ENCODE measurements at regions not wholly inside any gene's neighbourhood (a gene's known extent, or its start where the extent isn't known, plus 50 kb on each side); places are given as distances from the start of the nearest gene placed in this dataset.

DNA sequence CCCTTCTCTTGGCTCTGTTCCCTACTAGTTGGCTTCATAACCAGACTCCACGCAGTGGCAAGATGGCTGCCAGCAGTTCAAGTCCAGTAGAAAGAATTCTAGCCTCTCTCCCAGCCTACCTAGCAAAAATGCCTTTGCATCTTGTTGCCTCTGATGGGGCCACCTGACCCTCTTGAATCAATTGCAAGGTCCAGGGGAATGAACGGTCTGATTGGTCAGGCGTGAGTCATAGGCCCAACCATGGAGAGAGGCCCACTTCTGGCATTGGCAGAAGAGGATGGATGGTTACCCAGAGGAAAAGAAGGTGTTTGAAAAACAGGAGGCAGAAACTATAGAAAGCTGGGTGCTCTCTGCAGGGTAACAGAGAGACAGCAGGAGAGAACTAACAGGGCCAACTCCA lies 622.6 kb downstream of the CCDC171 start:
- WGBS (ENCODE audit: insufficient coverage, low coverage, missing lambda C conversion rate) = 0% methylated on average over 3 of the region's 3 CpGs
- FAIRE-seq (no peak), DNase-seq (ENCODE audit: extremely low read depth in 1 of 4, low spot score in 3 of 4) (no peak), ATAC-seq (no peak)
- intact Hi-C loops (cut with micrococcal nuclease) = no loop called here
- no peaks in the 10 kb centered on the region for H3K9me1 ChIP-seq (ENCODE audit: control insufficient read depth, insufficient read depth, low read length)
- no peak overlapping the region for H3K4me2 ChIP-seq (ENCODE audit: insufficient read depth, low read length)
- POLR2A ChIA-PET = no interaction called here
- H3K9me3 ChIP-seq (replicated peaks; ENCODE audit: control insufficient read depth, insufficient read depth, low read depth, low read length) = no peaks in the 10 kb centered on the region
- H3K4me1 ChIP-seq (replicated peaks in 1 of 2; ENCODE audit: control insufficient read depth in 2 of 2, insufficient read depth in 2 of 2, low read length in 2 of 2) = no peaks in the 10 kb centered on the region
- CTCF ChIA-PET (ENCODE audit: low intra/inter-chr PET ratio) = no interaction called here
- no peak overlapping the region for H3K4me3 ChIP-seq
- H3K9ac ChIP-seq (ENCODE audit: insufficient read depth in 1 of 2, low read depth in 2 of 2, low read length in 2 of 2) = no peak overlapping the region
- no TSS peak for BruUV-seq (replicated peaks)
- no peaks in the 10 kb centered on the region for H4K20me1 ChIP-seq (replicated peaks; ENCODE audit: control insufficient read depth, insufficient read depth, low read length)
- H2AFZ ChIP-seq (ENCODE audit: low read depth, low read length) = no peak overlapping the region
- H3K27me3 ChIP-seq (ENCODE audit: control insufficient read depth in 2 of 2, insufficient read depth in 2 of 2, low read length in 2 of 2) = no peaks in the 10 kb centered on the region
- H3K36me3 ChIP-seq (ENCODE audit: control insufficient read depth, insufficient read depth, low read length) = no peaks in the 10 kb centered on the region
- H3K79me2 ChIP-seq (ENCODE audit: control insufficient read depth, insufficient read depth, low read length) = no peaks in the 10 kb centered on the region
- no peak overlapping the region for H3K27ac ChIP-seq (ENCODE audit: extremely low read depth, low read depth, low read length)
- in situ Hi-C loops (cut with MboI) = no loop called here
- TF ChIP-seq ZNF274 (IDR thresholded peaks at IDR 0.05; ENCODE audit: borderline replicate concordance, low read depth, low read length) = no peak
- TF ChIP-seq ZSCAN32 (CRISPR knock-in tag; IDR thresholded peaks at IDR 0.05) = no peak
- TF ChIP-seq, protein P1, sequence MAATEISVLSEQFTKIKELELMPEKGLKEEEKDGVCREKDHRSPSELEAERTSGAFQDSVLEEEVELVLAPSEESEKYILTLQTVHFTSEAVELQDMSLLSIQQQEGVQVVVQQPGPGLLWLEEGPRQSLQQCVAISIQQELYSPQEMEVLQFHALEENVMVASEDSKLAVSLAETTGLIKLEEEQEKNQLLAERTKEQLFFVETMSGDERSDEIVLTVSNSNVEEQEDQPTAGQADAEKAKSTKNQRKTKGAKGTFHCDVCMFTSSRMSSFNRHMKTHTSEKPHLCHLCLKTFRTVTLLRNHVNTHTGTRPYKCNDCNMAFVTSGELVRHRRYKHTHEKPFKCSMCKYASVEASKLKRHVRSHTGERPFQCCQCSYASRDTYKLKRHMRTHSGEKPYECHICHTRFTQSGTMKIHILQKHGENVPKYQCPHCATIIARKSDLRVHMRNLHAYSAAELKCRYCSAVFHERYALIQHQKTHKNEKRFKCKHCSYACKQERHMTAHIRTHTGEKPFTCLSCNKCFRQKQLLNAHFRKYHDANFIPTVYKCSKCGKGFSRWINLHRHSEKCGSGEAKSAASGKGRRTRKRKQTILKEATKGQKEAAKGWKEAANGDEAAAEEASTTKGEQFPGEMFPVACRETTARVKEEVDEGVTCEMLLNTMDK (IDR thresholded peaks at IDR 0.05; ENCODE audit: borderline replicate concordance, insufficient read depth, low read depth, low read length, poor library complexity, severe bottlenecking) = no peak
- TF ChIP-seq ZNF561 (CRISPR knock-in tag; conservative IDR thresholded peaks at IDR 0.05) = no peak
- TF ChIP-seq TAF15 (IDR thresholded peaks at IDR 0.05; ENCODE audit: low read depth, low read length) = no peak
- no peak for TF ChIP-seq MEF2D (tag; conservative IDR thresholded peaks at IDR 0.05; ENCODE audit: low read depth)
- TF ChIP-seq ARHGAP35 (IDR thresholded peaks at IDR 0.05; ENCODE audit: partially characterized antibody) = no peak
- TF ChIP-seq, protein P2, sequence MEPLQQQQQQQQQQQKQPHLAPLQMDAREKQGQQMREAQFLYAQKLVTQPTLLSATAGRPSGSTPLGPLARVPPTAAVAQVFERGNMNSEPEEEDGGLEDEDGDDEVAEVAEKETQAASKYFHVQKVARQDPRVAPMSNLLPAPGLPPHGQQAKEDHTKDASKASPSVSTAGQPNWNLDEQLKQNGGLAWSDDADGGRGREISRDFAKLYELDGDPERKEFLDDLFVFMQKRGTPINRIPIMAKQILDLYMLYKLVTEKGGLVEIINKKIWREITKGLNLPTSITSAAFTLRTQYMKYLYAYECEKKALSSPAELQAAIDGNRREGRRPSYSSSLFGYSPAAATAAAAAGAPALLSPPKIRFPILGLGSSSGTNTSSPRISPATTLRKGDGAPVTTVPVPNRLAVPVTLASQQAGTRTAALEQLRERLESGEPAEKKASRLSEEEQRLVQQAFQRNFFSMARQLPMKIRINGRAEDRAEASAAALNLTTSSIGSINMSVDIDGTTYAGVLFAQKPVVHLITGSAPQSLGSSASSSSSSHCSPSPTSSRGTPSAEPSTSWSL (CRISPR knock-in tag; IDR thresholded peaks at IDR 0.05; ENCODE audit: borderline replicate concordance) = no peak
- TF ChIP-seq SIN3B (IDR thresholded peaks at IDR 0.05; ENCODE audit: low read depth) = no peak
- TF ChIP-seq ZNF311 (CRISPR knock-in tag; IDR thresholded peaks at IDR 0.05) = no peak
- no peak for TF ChIP-seq SMAD2 (IDR thresholded peaks at IDR 0.05; ENCODE audit: low read depth, low read length)
- no peak for TF ChIP-seq SIN3A (IDR thresholded peaks at IDR 0.05; ENCODE audit: borderline replicate concordance in 2 of 2, control insufficient read depth in 1 of 2, low read depth in 2 of 2, low read length in 2 of 2)
- no peak for TF ChIP-seq MEIS2 (IDR thresholded peaks at IDR 0.05; ENCODE audit: partially characterized antibody)
- no peak for TF ChIP-seq STAG1 (CRISPR knock-in tag; IDR thresholded peaks at IDR 0.05; ENCODE audit: borderline replicate concordance)
- no peak for TF ChIP-seq ZNF445 (CRISPR knock-in tag; IDR thresholded peaks at IDR 0.05; ENCODE audit: low read depth)
- no peak for TF ChIP-seq CBX2 (IDR thresholded peaks at IDR 0.05; ENCODE audit: insufficient read depth, low read length, poor library complexity, severe bottlenecking)

Data from K562 (cell line).